Naive thymus-derived CD4-positive, alpha-beta T cell (primary cell): ENCODE measurements at regions not wholly inside any gene's neighbourhood (a gene's known extent, or its start where the extent isn't known, plus 50 kb on each side); places are given as distances from the start of the nearest gene placed in this dataset.

Experiments used
- ATAC-seq: fragments of 150-1000 bp; cut with Tn5 transposase; 2 replicates; pipeline ENCODE4 v1.10.0; 2021; ENCODE audit warnings: mild to moderate bottlenecking, moderate library complexity
- CTCF ChIA-PET: fragments of 350-600 bp; sonication (Branson Sonifier 250); formaldehyde crosslinking; loops from one replicate; lab custom pipeline; 2021; ENCODE audit warnings: antibody characterized with exemption; lab: Charles Lee
- POLR2A ChIA-PET: fragments of 350-600 bp; sonication (Branson Sonifier 250); formaldehyde crosslinking; loops from one replicate; lab custom pipeline; 2021; ENCODE audit warnings: antibody characterized with exemption, inconsistent platforms; lab: Charles Lee
- DNase-seq, 9 donors: peaks; one replicate each; pipeline versions ENCODE4 v3.0.0 to v3.0.0-alpha.2; 2020 to 2022; ENCODE audit warnings: mixed read lengths in 1 of 9
- H3K27ac ChIP-seq: one replicate; pipeline ENCODE4 v1.7.0; 2013; ENCODE audit warnings: mild to moderate bottlenecking, low read depth, low read length, moderate library complexity
- H3K27me3 ChIP-seq, 2 donors: one replicate each; pipeline ENCODE4 v1.7.0; 2013; ENCODE audit warnings: low read length in 2 of 2, mild to moderate bottlenecking in 2 of 2, moderate library complexity in 2 of 2; ENCODE audit not compliant: control insufficient read depth in 2 of 2, insufficient read depth in 2 of 2
- H3K36me3 ChIP-seq, 3 experiments: 1 replicate in 2 of 3; 2 replicates in 1 of 3; pipeline ENCODE4 v1.7.0; 2013; ENCODE audit warnings: low read length in 3 of 3, mild to moderate bottlenecking in 3 of 3, moderate library complexity in 1 of 3; ENCODE audit not compliant: insufficient read depth in 3 of 3, control insufficient read depth in 2 of 3
- H3K4me1 ChIP-seq, 2 donors: one replicate each; pipeline ENCODE4 v1.7.0; 2013; ENCODE audit warnings: low read length in 2 of 2, mild to moderate bottlenecking in 2 of 2, moderate library complexity in 1 of 2; ENCODE audit not compliant: control insufficient read depth in 2 of 2, insufficient read depth in 2 of 2
- H3K4me3 ChIP-seq: 2 replicates; pipeline ENCODE4 v1.7.0; 2013; ENCODE audit warnings: mild to moderate bottlenecking, low read length
- H3K9me3 ChIP-seq, 3 experiments: 1 replicate in 2 of 3; 2 replicates in 1 of 3; pipeline ENCODE4 v1.7.0; 2013; ENCODE audit warnings: low read length in 3 of 3; ENCODE audit not compliant: control insufficient read depth in 2 of 3
- H3K27ac Mint-ChIP-seq, 9 donors: one replicate each; pipeline ENCODE4 v1.8.0; 2020 to 2022; ENCODE audit warnings: mixed read lengths in 9 of 9, mild to moderate bottlenecking in 8 of 9, moderate library complexity in 5 of 9, inconsistent platforms in 2 of 9
- H3K27me3 Mint-ChIP-seq, 5 donors: one replicate each; pipeline ENCODE4 v1.8.0; 2021 to 2022; ENCODE audit warnings: mixed read lengths in 5 of 5, mild to moderate bottlenecking in 1 of 5
- H3K36me3 Mint-ChIP-seq, 5 donors: one replicate each; pipeline ENCODE4 v1.8.0; 2020 to 2022; ENCODE audit warnings: mixed read lengths in 5 of 5, mild to moderate bottlenecking in 3 of 5, inconsistent platforms in 1 of 5
- H3K4me1 Mint-ChIP-seq, 7 donors: one replicate each; pipeline ENCODE4 v1.8.0; 2020 to 2022; ENCODE audit warnings: mixed read lengths in 7 of 7, mild to moderate bottlenecking in 3 of 7, inconsistent platforms in 1 of 7
- H3K4me3 Mint-ChIP-seq, 10 donors: one replicate each; pipeline ENCODE4 v1.8.0; 2020 to 2022; ENCODE audit warnings: mild to moderate bottlenecking in 10 of 10, mixed read lengths in 10 of 10, moderate library complexity in 6 of 10, inconsistent platforms in 2 of 10
- H3K9me3 Mint-ChIP-seq, 11 donors: one replicate each; pipeline ENCODE4 v1.8.0; 2020 to 2022; ENCODE audit warnings: mixed read lengths in 11 of 11, mild to moderate bottlenecking in 4 of 11, inconsistent platforms in 1 of 11, moderate library complexity in 1 of 11
- intact Hi-C, 2 donors: fragments of 100-400 bp; cut with micrococcal nuclease; formaldehyde crosslinking; loops; one replicate each; pipeline ENCODE4 v1.15.1; 2023

- intact Hi-C loops, result loop anchor here in 1 of 2 donors (10.0 kb wide), 1 partner anchor 464 kb away; no protein-coding TSS in a partner anchor
- Histone ChIP-seq H3K4me3 (no peak overlapping the region), H3K27me3 (no peaks in the 10 kb centered on the region), H3K27ac (no peak overlapping the region), H3K9me3 (no peaks in the 10 kb centered on the region), H3K4me1 (no peaks in the 10 kb centered on the region), H3K36me3 (no peaks in the 10 kb centered on the region)
- no peak overlapping the region for H3K27ac Mint-ChIP-seq
- peaks cover 0 to 8% (median 3%) of the 10 kb centered on the region in 11 donors for H3K9me3 Mint-ChIP-seq
- peaks cover 0 to 30% (median 24%) of the 10 kb centered on the region in 5 donors for H3K27me3 Mint-ChIP-seq
- POLR2A ChIA-PET, result no interaction called here
- CTCF ChIA-PET, result no interaction called here
- H3K4me1 Mint-ChIP-seq, result no peaks in the 10 kb centered on the region
- H3K36me3 Mint-ChIP-seq, result peaks cover 0 to 5% (median 0%) of the 10 kb centered on the region in 5 donors
- ATAC-seq (no peak), DNase-seq (no peak)
- H3K4me3 Mint-ChIP-seq, result no peak overlapping the region
These were observed 294.0 kb upstream of the SMARCA2 start for GRCh38 chr9:1721196-1721595.

- CTCF ChIA-PET, result no interaction called here
- H3K27ac ChIP-seq, result no peak overlapping the region
- ATAC-seq (no peak), DNase-seq (no peak)
- H3K27me3 Mint-ChIP-seq, result peaks cover 0 to 33% (median 27%) of the 10 kb centered on the region in 5 donors
- H3K9me3 Mint-ChIP-seq, result peaks cover 0 to 8% (median 3%) of the 10 kb centered on the region in 11 donors
- H3K27me3 ChIP-seq, result no peaks in the 10 kb centered on the region
- no peaks in the 10 kb centered on the region for H3K36me3 ChIP-seq
- intact Hi-C loops, result loop anchor here in 1 of 2 donors (10.0 kb wide), 1 partner anchor 462 kb away; no protein-coding TSS in a partner anchor
- H3K4me3 Mint-ChIP-seq, result no peak overlapping the region
- H3K9me3 ChIP-seq, result no peaks in the 10 kb centered on the region
- no peak overlapping the region for H3K4me3 ChIP-seq
- POLR2A ChIA-PET, result no interaction called here
- peaks cover 0 to 5% (median 0%) of the 10 kb centered on the region in 5 donors for H3K36me3 Mint-ChIP-seq
- no peaks in the 10 kb centered on the region for H3K4me1 ChIP-seq
- H3K27ac Mint-ChIP-seq, result no peak overlapping the region
- H3K4me1 Mint-ChIP-seq, result no peaks in the 10 kb centered on the region
These were observed 292.7 kb upstream of the SMARCA2 start for GRCh38 chr9:1722404-1722803.

GRCh38 chr9:1723522-1724015 is 291.6 kb upstream of the SMARCA2 start:
- peaks cover 0 to 8% (median 3%) of the 10 kb centered on the region in 11 donors for H3K9me3 Mint-ChIP-seq
- H3K4me1 ChIP-seq, result no peaks in the 10 kb centered on the region
- no peak overlapping the region for H3K27ac ChIP-seq
- peaks cover 0 to 28% (median 21%) of the 10 kb centered on the region in 5 donors for H3K27me3 Mint-ChIP-seq
- H3K27ac Mint-ChIP-seq, result no peak overlapping the region
- intact Hi-C loops, result loop anchor here in 1 of 2 donors (10.0 kb wide), 1 partner anchor 461 kb away; no protein-coding TSS in a partner anchor
- H3K9me3 ChIP-seq, result no peaks in the 10 kb centered on the region
- H3K4me3 Mint-ChIP-seq, result no peak overlapping the region
- peaks cover 0 to 5% (median 0%) of the 10 kb centered on the region in 5 donors for H3K36me3 Mint-ChIP-seq
- ChIA-PET POLR2A (no interaction called here), CTCF (no interaction called here)
- H3K36me3 ChIP-seq, result no peaks in the 10 kb centered on the region
- DNase-seq, result no peak
- no peak for ATAC-seq
- H3K27me3 ChIP-seq, result no peaks in the 10 kb centered on the region
- no peak overlapping the region for H3K4me3 ChIP-seq
- H3K4me1 Mint-ChIP-seq, result no peaks in the 10 kb centered on the region

GRCh38 chr9:1726993-1727759 is 288.0 kb upstream of the SMARCA2 start:
- CTCF ChIA-PET, result no interaction called here

GRCh38 chr9:1729631-1730030 is 285.5 kb upstream of the SMARCA2 start:
- H3K27ac Mint-ChIP-seq, result no peak overlapping the region
- H3K36me3 Mint-ChIP-seq, result no peaks in the 10 kb centered on the region
- Histone ChIP-seq H3K9me3 (no peaks in the 10 kb centered on the region), H3K4me3 (no peak overlapping the region), H3K4me1 (no peaks in the 10 kb centered on the region), H3K27me3 (no peaks in the 10 kb centered on the region), H3K36me3 (no peaks in the 10 kb centered on the region), H3K27ac (no peak overlapping the region)
- no peak overlapping the region for H3K4me3 Mint-ChIP-seq
- POLR2A ChIA-PET, result no interaction called here
- intact Hi-C loops, result loop anchor here in 1 of 2 donors (10.0 kb wide), 1 partner anchor 455 kb away; no protein-coding TSS in a partner anchor
- no peaks in the 10 kb centered on the region for H3K9me3 Mint-ChIP-seq
- ATAC-seq, result no peak
- H3K27me3 Mint-ChIP-seq, result peaks cover 0 to 20% (median 9%) of the 10 kb centered on the region in 5 donors
- no peak for DNase-seq
- CTCF ChIA-PET, result interaction anchor here (0.8 kb wide), 1 partner anchor 356 kb away, joined by 5 read pairs; no protein-coding TSS in a partner anchor
- H3K4me1 Mint-ChIP-seq, result no peaks in the 10 kb centered on the region

More at GRCh38 chr9:1726993-1727759, 288.0 kb upstream of the SMARCA2 start:
- no peak overlapping the region for H3K4me3 Mint-ChIP-seq
- peak in 5 of 9 donors; percentile 3 to 28 (median 8) for DNase-seq
- H3K27ac ChIP-seq, result no peak overlapping the region
- H3K4me1 Mint-ChIP-seq, result no peaks in the 10 kb centered on the region
- no peaks in the 10 kb centered on the region for H3K9me3 Mint-ChIP-seq
- peaks cover 0 to 20% (median 11%) of the 10 kb centered on the region in 5 donors for H3K27me3 Mint-ChIP-seq
- no peaks in the 10 kb centered on the region for H3K36me3 ChIP-seq
- intact Hi-C loops, result loop anchor here in 1 of 2 donors (1.0 to 10.0 kb wide), 2 partner anchors 360 to 458 kb away; no protein-coding TSS in a partner anchor
- no peak overlapping the region for H3K4me3 ChIP-seq
- H3K27me3 ChIP-seq, result no peaks in the 10 kb centered on the region
- H3K9me3 ChIP-seq, result no peaks in the 10 kb centered on the region
- no peak overlapping the region for H3K27ac Mint-ChIP-seq
- no peaks in the 10 kb centered on the region for H3K36me3 Mint-ChIP-seq
- POLR2A ChIA-PET, result no interaction called here
- no peak for ATAC-seq
- H3K4me1 ChIP-seq, result no peaks in the 10 kb centered on the region

- POLR2A ChIA-PET, result no interaction called here
- CTCF ChIA-PET, result no interaction called here
- no peaks in the 10 kb centered on the region for H3K36me3 Mint-ChIP-seq
These were observed 282.5 kb upstream of the SMARCA2 start for GRCh38 chr9:1732670-1733069.

More at GRCh38 chr9:1732670-1733069, 282.5 kb upstream of the SMARCA2 start:
- intact Hi-C loops, result no loop called here
- peak overlapping the region in 1 of 9 donors; percentile 1 for H3K27ac Mint-ChIP-seq
- H3K9me3 Mint-ChIP-seq, result peaks cover 0 to under 1% (median 0%) of the 10 kb centered on the region in 11 donors
- no peak overlapping the region for H3K4me3 ChIP-seq
- no peaks in the 10 kb centered on the region for H3K27me3 ChIP-seq
- no peaks in the 10 kb centered on the region for H3K4me1 Mint-ChIP-seq
- H3K4me1 ChIP-seq, result no peaks in the 10 kb centered on the region
- no peak overlapping the region for H3K4me3 Mint-ChIP-seq
- no peak for DNase-seq
- no peaks in the 10 kb centered on the region for H3K9me3 ChIP-seq
- H3K27ac ChIP-seq, result no peak overlapping the region
- H3K36me3 ChIP-seq, result no peaks in the 10 kb centered on the region
- peaks cover 0 to 14% (median 9%) of the 10 kb centered on the region in 5 donors for H3K27me3 Mint-ChIP-seq
- ATAC-seq, result no peak
